Activated naive CD8-positive, alpha-beta T cell treated with anti-CD3 and anti-CD28 coated beads, Interleukin-2, amount 50 U/mL, for 24 hours (primary cell): ENCODE measurements at regions not wholly inside any gene's neighbourhood (a gene's known extent, or its start where the extent isn't known, plus 50 kb on each side); places are given as distances from the start of the nearest gene placed in this dataset.

ENCODE experiments used
- ATAC-seq: fragments of 150-1000 bp; cut with Tn5 transposase; one replicate; pipeline ENCODE4 v1.10.0; 2021
- DNase-seq: peaks from one replicate; pipeline ENCODE4 v3.0.0; 2021
- H3K27ac Mint-ChIP-seq: one replicate; pipeline ENCODE4 v1.8.0; 2021; ENCODE audit warnings: mild to moderate bottlenecking, mixed read lengths
- H3K27me3 Mint-ChIP-seq: one replicate; pipeline ENCODE4 v1.8.0; 2021; ENCODE audit warnings: mixed read lengths
- H3K36me3 Mint-ChIP-seq: one replicate; pipeline ENCODE4 v1.8.0; 2021; ENCODE audit warnings: low read depth, mixed read lengths
- H3K4me1 Mint-ChIP-seq: one replicate; pipeline ENCODE4 v1.8.0; 2021; ENCODE audit warnings: mixed read lengths
- H3K4me3 Mint-ChIP-seq: one replicate; pipeline ENCODE4 v1.8.0; 2021; ENCODE audit warnings: mild to moderate bottlenecking, moderate library complexity, mixed read lengths
- H3K9me3 Mint-ChIP-seq: one replicate; pipeline ENCODE4 v1.8.0; 2021; ENCODE audit warnings: mixed read lengths

- no peaks in the 10 kb centered on the region for H3K4me1 Mint-ChIP-seq
- H3K27me3 Mint-ChIP-seq, result peaks cover 10% of the 10 kb centered on the region
- no peak overlapping the region for H3K27ac Mint-ChIP-seq
- no peak overlapping the region for H3K4me3 Mint-ChIP-seq
- DNase-seq (no peak), ATAC-seq (no peak)
- no peaks in the 10 kb centered on the region for H3K36me3 Mint-ChIP-seq
- peaks cover 4% of the 10 kb centered on the region for H3K9me3 Mint-ChIP-seq
These were observed 86.1 kb downstream of the RAP2A start for GRCh38 chr13:97520061-97520460.

- no peak for DNase-seq
- peaks cover 12% of the 10 kb centered on the region for H3K27me3 Mint-ChIP-seq
- no peak overlapping the region for H3K27ac Mint-ChIP-seq
- no peak for ATAC-seq
- peaks cover 4% of the 10 kb centered on the region for H3K9me3 Mint-ChIP-seq
- H3K4me1 Mint-ChIP-seq, result no peaks in the 10 kb centered on the region
- no peak overlapping the region for H3K4me3 Mint-ChIP-seq
- H3K36me3 Mint-ChIP-seq, result no peaks in the 10 kb centered on the region
These were observed 86.9 kb downstream of the RAP2A start for GRCh38 chr13:97520866-97521265.

GRCh38 chr13:97521726-97522125 lies 87.8 kb downstream of the RAP2A start:
- Mint-ChIP-seq H3K9me3 (peaks cover 4% of the 10 kb centered on the region), H3K27me3 (peaks cover 12% of the 10 kb centered on the region), H3K4me1 (no peaks in the 10 kb centered on the region), H3K27ac (no peak overlapping the region), H3K4me3 (no peak overlapping the region), H3K36me3 (no peaks in the 10 kb centered on the region)
- ATAC-seq (no peak), DNase-seq (no peak)

- no peak overlapping the region for H3K27ac Mint-ChIP-seq
- ATAC-seq, result no peak
- peaks cover 4% of the 10 kb centered on the region for H3K9me3 Mint-ChIP-seq
- no peaks in the 10 kb centered on the region for H3K4me1 Mint-ChIP-seq
- no peak overlapping the region for H3K4me3 Mint-ChIP-seq
- no peaks in the 10 kb centered on the region for H3K36me3 Mint-ChIP-seq
- DNase-seq, result no peak
- H3K27me3 Mint-ChIP-seq, result peaks cover 12% of the 10 kb centered on the region
These were observed 88.3 kb downstream of the RAP2A start for GRCh38 chr13:97522243-97522642.

- H3K27me3 Mint-ChIP-seq, result peaks cover 14% of the 10 kb centered on the region
- H3K4me3 Mint-ChIP-seq, result no peak overlapping the region
- H3K4me1 Mint-ChIP-seq, result no peaks in the 10 kb centered on the region
- DNase-seq, result no peak
- peaks cover 8% of the 10 kb centered on the region for H3K9me3 Mint-ChIP-seq
- no peak for ATAC-seq
- H3K36me3 Mint-ChIP-seq, result no peaks in the 10 kb centered on the region
- H3K27ac Mint-ChIP-seq, result no peak overlapping the region
These were observed 92.6 kb downstream of the RAP2A start for GRCh38 chr13:97526556-97526955.

GRCh38 chr13:97528518-97528917 lies 94.5 kb downstream of the RAP2A start:
- Mint-ChIP-seq H3K27me3 (peaks cover 9% of the 10 kb centered on the region), H3K4me1 (no peaks in the 10 kb centered on the region), H3K9me3 (peaks cover 8% of the 10 kb centered on the region), H3K27ac (no peak overlapping the region), H3K4me3 (no peak overlapping the region), H3K36me3 (no peaks in the 10 kb centered on the region)
- DNase-seq (no peak), ATAC-seq (no peak)

- no peaks in the 10 kb centered on the region for H3K36me3 Mint-ChIP-seq
- no peak for DNase-seq
- H3K4me3 Mint-ChIP-seq, result no peak overlapping the region
- H3K9me3 Mint-ChIP-seq, result peaks cover 3% of the 10 kb centered on the region
- ATAC-seq, result no peak
- no peak overlapping the region for H3K27ac Mint-ChIP-seq
- H3K27me3 Mint-ChIP-seq, result peaks cover 2% of the 10 kb centered on the region
- no peaks in the 10 kb centered on the region for H3K4me1 Mint-ChIP-seq
These were observed 100.6 kb downstream of the RAP2A start for GRCh38 chr13:97534540-97534939.

GRCh38 chr13:97535614-97536013 lies 101.6 kb downstream of the RAP2A start:
- DNase-seq, result no peak
- Mint-ChIP-seq H3K4me3 (no peak overlapping the region), H3K9me3 (peaks cover 3% of the 10 kb centered on the region), H3K36me3 (no peaks in the 10 kb centered on the region), H3K27ac (no peak overlapping the region), H3K4me1 (no peaks in the 10 kb centered on the region), H3K27me3 (peaks cover 2% of the 10 kb centered on the region)
- no peak for ATAC-seq

GRCh38 chr13:97537110-97537509 lies 103.1 kb downstream of the RAP2A start:
- Mint-ChIP-seq H3K36me3 (no peaks in the 10 kb centered on the region), H3K4me3 (no peak overlapping the region), H3K4me1 (no peaks in the 10 kb centered on the region), H3K27me3 (peaks cover 2% of the 10 kb centered on the region), H3K9me3 (no peaks in the 10 kb centered on the region), H3K27ac (no peak overlapping the region)
- DNase-seq, result no peak
- peak; percentile 33 for ATAC-seq

- Mint-ChIP-seq H3K4me1 (no peaks in the 10 kb centered on the region), H3K27ac (no peak overlapping the region), H3K27me3 (peaks cover 2% of the 10 kb centered on the region), H3K36me3 (no peaks in the 10 kb centered on the region), H3K4me3 (no peak overlapping the region), H3K9me3 (no peaks in the 10 kb centered on the region)
- ATAC-seq (no peak), DNase-seq (no peak)
These were observed 104.2 kb downstream of the RAP2A start for GRCh38 chr13:97538203-97538602.

- DNase-seq (no peak), ATAC-seq (peak; percentile 68)
- Mint-ChIP-seq H3K9me3 (no peaks in the 10 kb centered on the region), H3K27ac (no peak overlapping the region), H3K27me3 (peaks cover 2% of the 10 kb centered on the region), H3K36me3 (no peaks in the 10 kb centered on the region), H3K4me1 (no peaks in the 10 kb centered on the region), H3K4me3 (no peak overlapping the region)
These were observed 106.0 kb downstream of the RAP2A start for GRCh38 chr13:97539651-97540610.

- Mint-ChIP-seq H3K27ac (no peak overlapping the region), H3K4me1 (no peaks in the 10 kb centered on the region), H3K4me3 (no peak overlapping the region), H3K27me3 (peaks cover 3% of the 10 kb centered on the region), H3K36me3 (no peaks in the 10 kb centered on the region), H3K9me3 (no peaks in the 10 kb centered on the region)
- ATAC-seq, result no peak
- no peak for DNase-seq
These were observed 106.7 kb downstream of the RAP2A start for GRCh38 chr13:97540696-97541095.

- H3K9me3 Mint-ChIP-seq, result no peaks in the 10 kb centered on the region
- no peak for DNase-seq
- H3K4me1 Mint-ChIP-seq, result no peaks in the 10 kb centered on the region
- H3K4me3 Mint-ChIP-seq, result no peak overlapping the region
- peaks cover 6% of the 10 kb centered on the region for H3K27me3 Mint-ChIP-seq
- H3K36me3 Mint-ChIP-seq, result no peaks in the 10 kb centered on the region
- no peak overlapping the region for H3K27ac Mint-ChIP-seq
- ATAC-seq, result no peak
These were observed 108.2 kb downstream of the RAP2A start for GRCh38 chr13:97542102-97542685.

GRCh38 chr13:97544031-97544765 lies 110.2 kb downstream of the RAP2A start:
- Mint-ChIP-seq H3K4me1 (no peaks in the 10 kb centered on the region), H3K9me3 (no peaks in the 10 kb centered on the region), H3K36me3 (no peaks in the 10 kb centered on the region), H3K27me3 (peaks cover 6% of the 10 kb centered on the region), H3K27ac (no peak overlapping the region), H3K4me3 (no peak overlapping the region)
- DNase-seq, result no peak
- no peak for ATAC-seq
